HG03439 (cell line): ENCODE measurements at regions not wholly inside any gene's neighbourhood (a gene's known extent, or its start where the extent isn't known, plus 50 kb on each side); places are given as distances from the start of the nearest gene placed in this dataset.

ENCODE experiments used
- ATAC-seq: cut with Tn5 transposase; IDR thresholded peaks from one replicate; pipeline ENCODE4 v1.9.1; 2021; ENCODE audit warnings: mild to moderate bottlenecking, moderate library complexity; ENCODE audit not compliant: unreplicated experiment

DNA sequence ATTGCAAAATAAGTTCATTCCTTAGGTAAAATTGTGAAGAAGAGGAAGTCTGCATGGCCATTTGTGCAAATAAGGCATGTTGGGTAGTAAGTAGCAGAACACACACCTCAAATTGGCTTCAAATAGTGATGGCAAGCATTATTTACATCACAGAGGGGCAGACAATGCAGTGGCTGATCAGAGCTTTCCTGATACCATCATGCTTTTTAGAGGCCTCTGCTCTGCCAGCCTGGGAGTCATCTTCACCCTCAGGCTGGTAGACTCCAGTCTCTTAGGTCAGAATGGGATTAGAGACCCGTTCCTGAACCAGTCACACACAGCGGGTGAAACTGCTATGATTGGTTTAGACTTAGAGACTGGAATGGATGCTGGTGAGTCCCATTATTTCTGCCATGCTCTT lies 396.0 kb upstream of the MCTP2 start:
- no peak for ATAC-seq

DNA sequence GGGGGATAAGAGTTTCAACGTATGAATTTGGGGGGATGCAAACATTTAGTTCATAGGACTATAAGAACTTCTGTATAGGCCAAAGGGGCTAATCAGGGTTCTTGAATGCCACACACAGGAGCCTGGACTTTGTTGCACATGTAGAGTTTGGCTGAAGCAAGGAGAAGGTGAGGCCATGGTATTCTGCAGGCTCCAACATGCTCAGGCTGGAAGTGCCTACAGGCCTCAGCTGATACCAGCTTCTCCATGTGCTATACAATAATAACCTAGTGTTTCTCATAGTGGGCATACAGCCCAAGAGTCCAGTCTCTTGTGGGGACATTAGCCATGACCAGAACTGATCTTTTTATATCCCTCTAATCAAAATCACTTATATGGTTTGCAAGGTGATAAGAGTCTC lies 399.7 kb upstream of the MCTP2 start:
- ATAC-seq = no peak

DNA sequence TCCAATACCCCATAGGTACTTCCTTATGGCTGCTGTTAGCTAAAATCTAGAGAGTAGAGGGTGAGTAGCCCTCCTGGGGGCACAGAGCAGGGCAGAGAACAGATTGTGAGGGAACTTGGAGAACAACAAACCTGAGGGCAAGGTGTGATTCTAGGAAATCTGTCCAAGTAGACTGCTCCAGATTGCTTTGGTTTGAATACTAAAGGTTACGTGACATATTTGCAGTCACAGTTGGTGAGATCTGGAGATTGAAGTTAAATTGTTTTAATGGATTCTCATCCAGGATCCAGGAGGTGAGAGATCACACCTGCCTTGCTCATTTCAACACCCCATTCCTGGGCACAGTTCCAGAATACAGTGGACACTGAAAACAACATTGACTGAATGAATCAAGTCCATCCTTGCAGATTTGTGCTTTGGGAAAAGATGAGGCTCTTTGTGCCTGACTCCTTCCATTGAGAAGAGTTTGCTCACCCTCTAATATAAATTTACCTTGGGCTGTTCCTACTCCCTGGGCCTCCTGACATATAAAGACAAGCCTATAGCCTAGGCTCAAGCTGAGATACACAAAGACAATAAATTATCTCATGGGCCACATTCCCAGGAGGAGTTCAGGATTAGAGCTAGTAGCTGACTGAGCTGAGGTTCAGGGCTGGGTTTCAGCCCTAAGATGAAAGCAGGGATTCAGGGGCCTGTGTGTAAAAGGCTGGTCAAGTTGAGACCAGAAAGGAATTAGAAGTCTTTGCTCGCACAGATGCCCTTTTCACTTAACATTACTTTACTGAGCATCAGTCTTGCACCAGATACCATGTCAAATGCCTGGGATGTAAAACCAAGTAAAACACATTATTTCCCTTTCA lies 400.9 kb upstream of the MCTP2 start:
- ATAC-seq = no peak

GRCh38 chr15:93829115-93829870 lies 402.1 kb upstream of the MCTP2 start:
- ATAC-seq = peak; percentile 59

DNA sequence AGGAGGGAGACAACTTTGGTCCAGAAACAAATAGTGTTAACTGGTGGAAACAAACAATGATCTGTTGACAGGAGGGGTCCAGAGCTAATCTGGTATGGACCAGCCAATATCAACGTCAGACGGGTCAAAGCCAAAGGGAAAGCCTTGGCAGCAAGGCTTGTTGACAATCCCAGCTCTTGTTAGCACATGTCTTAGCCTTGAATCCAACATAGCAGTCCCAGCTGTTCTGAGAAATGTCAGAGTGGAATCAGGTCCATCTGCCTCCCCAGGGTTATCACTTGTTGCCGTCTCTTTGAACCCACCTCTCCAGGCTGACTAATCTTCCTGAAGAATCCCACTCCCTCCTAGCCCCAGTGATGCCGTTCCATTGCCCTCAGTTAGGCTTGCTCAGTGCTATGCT lies 404.6 kb upstream of the MCTP2 start:
- ATAC-seq = no peak

GRCh38 chr15:93826293-93826692 lies 405.1 kb upstream of the MCTP2 start:
- no peak for ATAC-seq

DNA sequence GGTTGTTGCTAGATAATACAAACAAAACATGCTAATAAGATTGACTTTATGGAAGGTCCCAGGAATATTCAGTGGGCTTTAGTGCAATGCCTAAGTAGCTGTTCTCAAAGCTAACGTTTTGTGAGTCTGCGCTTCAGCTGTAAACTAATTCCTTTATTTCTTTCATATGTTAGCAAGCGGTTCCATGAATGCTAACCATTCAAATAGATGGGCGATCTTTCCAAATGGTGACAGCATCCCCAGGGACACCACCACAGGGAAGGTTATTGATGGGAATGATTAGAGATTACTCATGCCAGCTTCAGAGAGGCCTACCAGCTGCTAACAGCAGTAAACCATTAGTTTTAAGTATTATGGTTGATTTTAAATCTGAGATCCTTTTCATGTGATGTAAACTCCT lies 405.7 kb upstream of the MCTP2 start:
- no peak for ATAC-seq

DNA sequence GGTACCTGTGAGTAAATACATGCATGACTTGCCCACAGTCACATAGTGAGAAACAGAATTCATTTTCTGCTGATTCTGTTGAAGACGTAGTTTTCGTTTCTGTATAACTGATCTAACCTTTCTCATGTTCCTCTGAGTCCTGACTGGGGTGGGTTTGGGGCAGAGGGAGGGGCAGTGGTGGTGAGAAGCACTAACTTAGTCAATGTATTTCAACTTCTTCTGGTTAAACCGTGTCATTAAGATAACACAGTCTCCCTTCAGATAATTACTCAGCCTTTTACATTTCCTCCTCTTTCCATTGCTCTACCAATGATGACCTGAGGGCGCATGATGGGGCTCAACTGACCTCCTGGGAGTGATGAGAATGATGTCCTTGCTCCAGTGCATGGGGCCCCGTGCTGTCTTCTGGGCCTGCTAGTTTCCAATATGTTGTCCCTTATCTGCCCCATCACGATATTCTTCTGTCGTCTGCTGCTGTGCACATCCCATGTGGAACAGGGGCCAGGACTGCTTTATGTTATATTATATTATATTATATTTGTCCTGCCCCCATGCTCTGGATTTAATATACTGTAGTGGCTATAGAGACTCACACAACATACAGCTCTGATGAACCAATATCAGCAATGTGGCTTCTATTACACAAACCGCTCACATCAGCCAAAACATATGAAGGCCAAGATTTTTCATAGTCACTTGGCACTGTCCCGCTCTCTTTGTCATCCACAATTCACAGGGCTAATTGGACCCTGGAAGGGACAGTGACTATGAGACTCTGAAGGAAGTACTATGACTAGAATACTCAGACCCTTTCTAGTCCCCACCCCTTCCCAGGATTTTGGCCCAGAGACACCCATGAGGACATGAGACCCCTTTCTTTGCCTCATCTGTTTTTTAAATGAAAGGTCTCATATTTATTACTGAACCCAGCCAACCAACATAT lies 407.1 kb upstream of the MCTP2 start:
- no peak for ATAC-seq

DNA sequence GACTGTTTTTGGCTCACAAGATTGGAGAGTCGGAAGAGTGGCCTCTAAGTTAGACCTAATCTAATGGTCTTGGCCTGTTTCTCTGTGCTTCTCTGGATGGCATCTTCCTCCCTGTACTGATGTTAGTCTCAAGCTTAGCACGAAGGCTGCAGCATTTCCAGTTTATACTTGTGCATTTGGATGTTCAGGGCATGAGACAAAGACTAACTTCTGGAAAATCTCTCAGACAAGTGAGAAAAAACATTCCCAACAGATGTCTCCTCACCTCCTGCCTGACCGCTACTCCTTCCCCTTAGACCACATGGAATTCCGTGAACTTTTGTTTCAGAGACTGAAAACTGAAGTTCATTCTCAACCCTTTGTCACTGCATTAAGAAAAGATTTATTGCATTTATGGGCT lies 410.8 kb upstream of the MCTP2 start:
- no peak for ATAC-seq

GRCh38 chr15:93819826-93820225 lies 411.5 kb upstream of the MCTP2 start:
- no peak for ATAC-seq

- no peak for ATAC-seq
Measured at GRCh38 chr15:93816815-93817214, 414.5 kb upstream of the MCTP2 start.

DNA sequence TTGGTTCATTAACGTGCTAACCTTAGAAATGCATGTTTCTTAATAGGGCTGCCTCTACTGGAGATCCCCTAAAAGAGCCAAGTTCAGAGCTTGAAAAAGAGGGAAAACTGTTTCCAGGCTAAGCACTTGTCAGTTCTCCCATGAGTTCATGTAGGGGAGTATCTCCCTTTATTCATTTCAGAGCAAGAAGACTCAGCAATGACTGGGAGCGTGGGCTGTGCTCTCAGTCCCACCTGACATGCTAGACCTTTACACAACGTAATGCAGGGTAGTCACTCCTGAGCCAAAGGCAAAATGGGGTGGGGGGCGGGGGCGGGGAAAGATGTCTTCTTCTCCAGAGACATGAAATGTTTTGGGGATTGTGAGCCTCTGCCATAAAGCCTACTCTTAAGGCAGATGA lies 420.1 kb upstream of the MCTP2 start:
- no peak for ATAC-seq

DNA sequence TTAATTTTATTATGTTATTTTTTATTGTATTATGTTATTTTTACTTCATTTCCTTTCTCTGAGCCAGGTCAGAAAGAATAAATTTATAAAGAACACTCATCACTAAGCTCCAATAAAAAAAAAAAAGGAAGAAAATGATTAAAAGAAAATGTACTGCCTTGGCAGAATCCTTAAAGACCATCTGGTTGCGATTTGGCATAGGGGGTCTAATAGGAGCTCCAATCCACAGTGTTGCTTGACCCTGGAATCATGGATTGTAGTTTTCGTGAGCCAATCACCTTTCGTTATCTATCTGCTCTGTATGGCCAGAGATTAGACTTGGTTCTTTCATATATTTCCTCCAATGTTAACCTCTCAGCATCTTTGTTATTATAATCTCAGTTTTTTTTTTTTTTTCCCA lies 421.8 kb upstream of the MCTP2 start:
- no peak for ATAC-seq

- ATAC-seq = no peak
Measured at GRCh38 chr15:93803421-93804152, 427.8 kb upstream of the MCTP2 start.

DNA sequence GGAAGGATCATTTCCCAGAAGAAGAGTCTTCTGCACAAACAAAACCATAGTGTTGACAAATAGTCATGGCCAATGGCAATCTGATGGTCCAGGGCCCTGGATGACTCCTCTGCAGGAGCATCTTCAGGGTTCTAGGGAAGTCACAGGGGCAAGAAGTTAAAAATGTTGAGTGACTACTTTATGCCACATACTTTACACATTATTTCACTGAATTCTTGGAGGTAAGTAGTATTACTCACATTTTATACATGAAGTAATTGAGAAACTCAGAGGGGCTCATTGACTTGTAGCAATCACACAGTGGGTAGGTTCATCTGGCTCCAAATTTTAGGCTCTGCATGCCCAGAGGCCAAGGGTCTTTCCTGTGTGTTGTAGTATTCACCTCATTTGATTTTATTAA lies 430.2 kb upstream of the MCTP2 start:
- no peak for ATAC-seq

- no peak for ATAC-seq
Measured at GRCh38 chr15:93800805-93801204, 430.6 kb upstream of the MCTP2 start.

DNA sequence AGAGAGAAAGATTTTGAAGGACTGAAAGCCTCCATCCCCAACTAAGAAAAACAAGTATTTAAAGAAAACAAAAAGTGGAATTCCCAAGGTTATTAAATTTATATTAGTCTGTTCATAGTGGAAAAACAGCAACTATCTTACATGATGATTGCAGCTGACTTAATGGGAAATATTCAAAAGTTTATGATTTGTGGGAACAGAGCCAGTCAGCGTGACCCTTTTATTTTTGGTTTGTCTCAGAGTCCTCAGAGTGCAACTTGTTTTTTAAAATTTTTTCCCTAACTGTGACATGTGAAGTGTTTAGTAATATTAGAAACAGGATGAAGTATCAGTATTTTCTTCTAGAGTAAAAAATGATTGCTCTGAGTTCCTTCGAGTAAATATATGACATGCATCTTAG lies 441.9 kb upstream of the MCTP2 start:
- no peak for ATAC-seq

DNA sequence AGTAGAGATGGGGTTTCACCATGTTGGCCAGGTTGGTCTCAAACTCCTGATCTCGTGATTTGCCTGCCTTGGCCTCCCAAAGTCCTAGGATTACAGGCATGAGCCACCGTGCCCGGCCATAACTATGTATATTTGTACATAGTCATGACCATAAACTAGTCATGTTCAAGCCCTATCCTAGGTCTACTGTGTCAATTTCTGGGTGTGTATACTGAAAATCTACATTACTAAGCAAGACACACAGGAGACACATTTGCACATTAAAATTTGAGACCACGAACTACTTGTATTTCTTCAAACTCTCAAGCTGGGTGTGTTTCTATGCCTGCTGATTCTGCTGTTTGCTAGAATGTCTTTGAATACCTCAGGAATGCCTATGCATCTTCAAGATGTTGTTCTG lies 451.3 kb upstream of the MCTP2 start:
- no peak for ATAC-seq

GRCh38 chr15:93779341-93779740 lies 452.0 kb upstream of the MCTP2 start:
- ATAC-seq = no peak

DNA sequence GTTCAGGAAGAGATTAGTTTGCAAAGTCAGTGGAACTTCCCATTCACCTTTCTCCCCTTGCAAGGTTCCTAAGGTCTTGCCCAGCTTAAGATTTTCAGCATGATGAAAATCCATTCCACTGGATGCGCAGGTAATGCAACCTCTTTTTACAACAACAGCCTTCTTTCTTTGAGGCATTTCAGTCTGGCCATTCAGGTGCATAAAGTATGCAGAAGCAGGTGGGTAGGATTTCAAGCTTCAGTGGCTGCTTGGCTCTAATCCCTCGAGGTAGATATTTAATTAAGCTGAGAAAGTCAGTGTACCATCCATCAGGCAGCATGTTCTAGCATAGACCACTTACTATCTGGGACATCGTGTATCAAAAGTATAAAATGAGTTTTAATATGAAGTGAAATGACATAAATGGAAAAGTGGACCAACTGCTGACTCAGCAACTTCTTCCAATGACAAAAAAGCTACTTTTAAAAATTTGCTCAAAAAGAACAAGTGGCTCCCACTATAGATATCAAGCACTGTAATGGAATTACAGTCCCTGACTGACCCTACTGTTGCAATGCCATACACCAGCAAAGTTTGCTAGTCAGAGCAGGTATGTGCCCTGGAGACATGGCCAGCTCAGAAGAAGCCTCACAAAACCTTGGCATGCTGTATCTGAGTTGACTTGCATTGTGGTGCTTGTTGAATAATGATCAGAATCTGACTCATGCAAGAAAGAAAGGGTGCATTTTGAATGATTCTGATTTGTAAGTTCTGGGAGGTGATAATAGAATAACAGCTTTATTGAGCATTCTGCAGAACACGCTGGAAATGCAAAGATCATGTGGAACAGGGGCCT lies 459.9 kb upstream of the MCTP2 start:
- no peak for ATAC-seq
